ENCODE measurements at regions not wholly inside any gene's neighbourhood (a gene's known extent, or its start where the extent isn't known, plus 50 kb on each side); places are given as distances from the start of the nearest gene placed in this dataset.

GRCh38 chr3:120506076-120506827 is 55.5 kb upstream of the FSTL1 start:
- no peaks in the 10 kb centered on the region for H3K36me3 ChIP-seq (ENCODE audit: control insufficient read depth, insufficient read depth, low read length)
- H3K36me3 Mint-ChIP-seq (ENCODE audit: insufficient read depth, unreplicated experiment) = no peaks in the 10 kb centered on the region
- TF ChIP-seq CTCF (IDR thresholded peaks at IDR 0.05; ENCODE audit: insufficient read depth in 1 of 2, low read depth in 1 of 2, low read length in 1 of 2, severe bottlenecking in 1 of 2, unreplicated experiment in 1 of 2) = no peak
- H3K27me3 ChIP-seq (replicated peaks; ENCODE audit: control insufficient read depth, insufficient read depth, low read length) = no peaks in the 10 kb centered on the region
- H3K27ac Mint-ChIP-seq (ENCODE audit: unreplicated experiment) = no peak overlapping the region
- no peaks in the 10 kb centered on the region for H3K4me1 Mint-ChIP-seq (ENCODE audit: low read depth, unreplicated experiment)
- BruUV-seq (replicated peaks) = no TSS peak
- CTCF ChIA-PET = interaction anchor here (1.5 kb wide), 1 partner anchor 88 kb away, joined by 15 read pairs; no protein-coding TSS in a partner anchor
- H3K4me3 Mint-ChIP-seq (ENCODE audit: unreplicated experiment) = no peak overlapping the region
- no peaks in the 10 kb centered on the region for H3K27me3 Mint-ChIP-seq (ENCODE audit: insufficient read depth, unreplicated experiment)
- no peaks in the 10 kb centered on the region for H3K4me1 ChIP-seq
- intact Hi-C loops (cut with micrococcal nuclease; ENCODE audit: unreplicated experiment) = loop anchor here (2.0 to 5.0 kb wide), 2 partner anchors 39 to 53 kb away; no protein-coding TSS in a partner anchor
- no peaks in the 10 kb centered on the region for H3K9me3 ChIP-seq
- POLR2A ChIA-PET = no interaction called here
- DNase-seq = no peak
- H3K4me3 ChIP-seq (ENCODE audit: low read depth, low read length) = no peak overlapping the region
- no peaks in the 10 kb centered on the region for H3K9me3 Mint-ChIP-seq (ENCODE audit: unreplicated experiment)

DNA sequence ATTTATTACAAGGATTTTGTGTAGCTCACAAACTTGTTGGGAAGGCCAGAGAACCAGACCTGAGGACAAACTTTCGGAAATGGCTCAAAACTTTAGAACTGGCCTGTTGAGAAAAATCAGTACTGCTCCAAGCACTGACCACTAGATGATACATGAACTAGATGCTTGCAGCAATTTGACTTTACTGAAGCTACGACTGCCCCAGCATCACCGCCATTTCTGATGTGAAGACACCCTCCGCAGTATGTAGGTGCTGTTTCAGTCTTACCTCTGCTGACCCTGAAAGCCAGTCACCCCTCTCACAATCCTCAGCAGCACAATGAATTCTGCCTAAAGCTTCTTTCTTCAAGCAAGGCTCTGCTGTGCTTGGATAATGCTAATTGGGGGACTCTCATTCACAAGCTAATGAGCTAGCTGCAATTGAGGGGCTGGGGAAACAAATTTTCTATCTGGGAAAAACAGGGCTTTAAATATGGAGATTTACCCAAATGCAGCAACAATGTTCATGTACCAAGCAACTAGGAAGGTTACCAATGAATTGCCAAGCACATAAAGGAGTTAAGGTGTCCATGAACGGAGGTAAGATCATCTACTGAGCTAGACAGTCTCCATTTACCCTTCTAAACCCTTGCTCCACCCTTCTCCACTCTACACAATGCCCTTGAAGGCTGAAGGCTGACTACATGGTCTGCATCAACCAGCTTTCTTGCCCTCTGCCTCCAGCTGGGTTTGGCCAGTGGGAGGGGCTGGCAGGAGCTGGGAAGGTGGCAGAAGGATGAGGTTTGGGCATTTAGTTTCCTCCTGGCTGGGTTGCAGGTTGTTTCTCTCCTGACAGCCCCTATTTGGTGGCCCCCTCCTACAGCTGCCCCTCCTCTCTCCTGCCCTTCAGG is 53.2 kb upstream of the FSTL1 start:
- POLR2A ChIA-PET = no interaction called here
- Mint-ChIP-seq H3K36me3 (ENCODE audit: insufficient read depth, unreplicated experiment) (no peaks in the 10 kb centered on the region), H3K4me1 (ENCODE audit: low read depth, unreplicated experiment) (peaks cover 2% of the 10 kb centered on the region), H3K9me3 (ENCODE audit: unreplicated experiment) (no peaks in the 10 kb centered on the region), H3K27ac (ENCODE audit: unreplicated experiment) (no peak overlapping the region), H3K4me3 (ENCODE audit: unreplicated experiment) (no peak overlapping the region), H3K27me3 (ENCODE audit: insufficient read depth, unreplicated experiment) (no peaks in the 10 kb centered on the region)
- no peak for TF ChIP-seq CTCF (IDR thresholded peaks at IDR 0.05; ENCODE audit: insufficient read depth in 1 of 2, low read depth in 1 of 2, low read length in 1 of 2, severe bottlenecking in 1 of 2, unreplicated experiment in 1 of 2)
- intact Hi-C loops (cut with micrococcal nuclease; ENCODE audit: unreplicated experiment) = no loop called here
- Histone ChIP-seq H3K27me3 (replicated peaks; ENCODE audit: control insufficient read depth, insufficient read depth, low read length) (no peaks in the 10 kb centered on the region), H3K4me3 (ENCODE audit: low read depth, low read length) (no peak overlapping the region), H3K4me1 (peaks cover 3% of the 10 kb centered on the region), H3K9me3 (no peaks in the 10 kb centered on the region), H3K36me3 (ENCODE audit: control insufficient read depth, insufficient read depth, low read length) (no peaks in the 10 kb centered on the region)
- no peak for DNase-seq
- CTCF ChIA-PET = interaction anchor here (1.1 to 1.6 kb wide), 2 partner anchors 85 to 86 kb away, joined by 3 to 4 read pairs; no protein-coding TSS in a partner anchor
- BruUV-seq (replicated peaks) = no TSS peak

DNA sequence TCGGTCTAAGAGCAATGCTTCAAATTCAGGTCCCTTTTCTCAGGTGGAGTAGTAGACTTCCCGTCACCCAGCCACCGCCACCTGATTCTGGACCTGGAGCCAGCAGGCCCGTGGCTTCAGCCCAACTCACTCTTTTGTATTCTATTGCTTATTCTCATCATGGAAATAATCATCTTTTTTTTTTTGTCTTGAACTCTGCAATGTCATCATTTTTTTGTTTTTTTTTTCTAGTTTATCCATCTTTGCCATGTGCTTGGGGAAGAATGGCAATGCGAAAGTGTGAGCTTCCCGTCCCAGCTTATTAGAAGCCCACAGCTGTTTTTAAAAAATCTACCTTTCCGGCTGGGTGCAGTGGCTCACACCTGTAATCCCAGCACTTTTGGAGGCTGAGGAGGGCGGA is 51.3 kb upstream of the FSTL1 start:
- H3K36me3 ChIP-seq (ENCODE audit: control insufficient read depth, insufficient read depth, low read length) = no peaks in the 10 kb centered on the region
- CTCF ChIA-PET = no interaction called here
- Mint-ChIP-seq H3K9me3 (ENCODE audit: unreplicated experiment) (no peaks in the 10 kb centered on the region), H3K27me3 (ENCODE audit: insufficient read depth, unreplicated experiment) (no peaks in the 10 kb centered on the region), H3K4me1 (ENCODE audit: low read depth, unreplicated experiment) (peaks cover 7% of the 10 kb centered on the region), H3K27ac (ENCODE audit: unreplicated experiment) (no peak overlapping the region), H3K4me3 (ENCODE audit: unreplicated experiment) (no peak overlapping the region), H3K36me3 (ENCODE audit: insufficient read depth, unreplicated experiment) (no peaks in the 10 kb centered on the region)
- BruUV-seq (replicated peaks) = no TSS peak
- POLR2A ChIA-PET = no interaction called here
- H3K9me3 ChIP-seq = no peaks in the 10 kb centered on the region
- H3K4me1 ChIP-seq = peaks cover 9% of the 10 kb centered on the region
- no peak for DNase-seq
- intact Hi-C loops (cut with micrococcal nuclease; ENCODE audit: unreplicated experiment) = no loop called here
- H3K4me3 ChIP-seq (ENCODE audit: low read depth, low read length) = no peak overlapping the region
- no peak for TF ChIP-seq CTCF (IDR thresholded peaks at IDR 0.05; ENCODE audit: insufficient read depth in 1 of 2, low read depth in 1 of 2, low read length in 1 of 2, severe bottlenecking in 1 of 2, unreplicated experiment in 1 of 2)
- no peaks in the 10 kb centered on the region for H3K27me3 ChIP-seq (replicated peaks; ENCODE audit: control insufficient read depth, insufficient read depth, low read length)
